Muscle of leg (tissue), 3 donors: ENCODE measurements at regions not wholly inside any gene's neighbourhood (a gene's known extent, or its start where the extent isn't known, plus 50 kb on each side); places are given as distances from the start of the nearest gene placed in this dataset.
"Not testable (repeated sequence)": the region's sequence is repeated elsewhere in the genome, so short reads cannot be mapped to it uniquely, and the experiment has no call there.

Experiments
- DNase-seq: peaks from one replicate; pipeline ENCODE4 v3.0.0; 2013
- H3K27ac ChIP-seq: one replicate; pipeline ENCODE4 v1.5.1; 2013; ENCODE audit warnings: mild to moderate bottlenecking, low read length, control low read depth
- H3K27me3 ChIP-seq: one replicate; pipeline ENCODE4 v1.6.1; 2013; ENCODE audit warnings: low read length; ENCODE audit not compliant: control insufficient read depth, insufficient read depth
- H3K36me3 ChIP-seq: one replicate; pipeline ENCODE4 v1.6.1; 2013; ENCODE audit warnings: low read length; ENCODE audit not compliant: control insufficient read depth, insufficient read depth
- H3K4me1 ChIP-seq: one replicate; pipeline ENCODE4 v1.6.1; 2013; ENCODE audit warnings: low read length; ENCODE audit not compliant: control insufficient read depth, insufficient read depth
- H3K4me3 ChIP-seq: one replicate; pipeline ENCODE4 v1.5.1; 2013; ENCODE audit warnings: low read length, control low read depth
- H3K9me3 ChIP-seq: replicated peaks from 2 replicates; pipeline ENCODE4 v1.6.1; 2013; ENCODE audit warnings: low read depth, low read length; ENCODE audit not compliant: control insufficient read depth
- WGBS: methylation state at CpG from one replicate; pipeline ENCODE4 v1.1.5; 2013; ENCODE audit warnings: missing lambda C conversion rate; ENCODE audit not compliant: insufficient coverage; 5-methylcytosine and 5-hydroxymethylcytosine counted together

DNA sequence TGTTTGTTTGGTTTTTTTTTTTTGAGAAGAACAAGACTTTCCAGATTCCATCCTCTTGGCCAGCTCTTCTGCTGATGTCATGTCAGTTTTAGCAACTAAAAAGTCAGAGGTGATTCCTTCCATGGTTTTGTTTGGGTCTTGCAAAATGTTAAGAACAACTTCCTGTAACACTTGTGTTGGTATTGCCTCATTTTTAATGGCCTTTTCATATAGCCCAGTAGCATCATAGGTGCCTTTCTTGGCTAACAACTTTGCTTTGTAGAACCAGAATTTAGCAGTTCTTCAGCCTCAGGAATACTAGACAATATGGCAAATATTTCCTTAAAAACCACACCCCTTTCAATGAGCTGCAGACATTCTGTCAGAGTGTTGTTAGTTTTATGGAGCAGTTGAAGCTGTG is 99.5 kb upstream of the SIRPG start:
- no peaks in the 10 kb centered on the region for H3K4me1 ChIP-seq
- no peaks in the 10 kb centered on the region for H3K9me3 ChIP-seq
- DNase-seq: no peak

GRCh38 chr20:1754749-1755148 is 97.2 kb upstream of the SIRPG start:
- Histone ChIP-seq H3K9me3 (no peaks in the 10 kb centered on the region), H3K4me1 (no peaks in the 10 kb centered on the region), H3K4me3 (no peak overlapping the region), H3K27ac (no peak overlapping the region), H3K36me3 (no peaks in the 10 kb centered on the region), H3K27me3 (no peaks in the 10 kb centered on the region)
- WGBS: 81% methylated on average over 4 of the region's 4 CpGs
- no peak for DNase-seq

More for the DNA sequence above, 99.5 kb upstream of the SIRPG start:
- Histone ChIP-seq H3K4me3 (no peak overlapping the region), H3K27ac (no peak overlapping the region), H3K36me3 (no peaks in the 10 kb centered on the region), H3K27me3 (no peaks in the 10 kb centered on the region)

GRCh38 chr20:1754306-1754705 is 96.7 kb upstream of the SIRPG start:
- Histone ChIP-seq H3K27ac (no peak overlapping the region), H3K9me3 (no peaks in the 10 kb centered on the region), H3K4me3 (no peak overlapping the region), H3K36me3 (no peaks in the 10 kb centered on the region), H3K4me1 (no peaks in the 10 kb centered on the region), H3K27me3 (no peaks in the 10 kb centered on the region)
- WGBS: no CpG with 5 or more reads among the region's 2 CpGs
- DNase-seq: no peak

DNA sequence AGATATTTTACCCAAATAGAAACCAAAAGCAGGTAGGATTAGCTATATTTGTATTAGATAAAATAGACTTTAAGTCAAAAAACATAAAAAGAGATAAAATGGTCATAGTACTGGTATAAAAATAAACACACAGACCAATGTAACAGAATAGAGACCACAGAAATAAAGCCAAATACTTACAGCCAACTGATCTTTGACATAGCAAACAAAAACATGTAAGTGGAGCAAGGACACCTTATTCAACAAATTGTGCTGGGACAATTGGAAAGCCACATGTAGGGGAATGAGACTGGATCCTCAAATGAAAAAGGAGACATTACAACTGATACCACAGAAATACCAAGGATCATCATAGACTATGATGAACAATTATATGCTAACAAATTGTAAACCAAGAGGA is 94.5 kb upstream of the SIRPG start:
- H3K27ac ChIP-seq: no peak overlapping the region
- H3K36me3 ChIP-seq: no peaks in the 10 kb centered on the region
- no peaks in the 10 kb centered on the region for H3K4me1 ChIP-seq
- H3K27me3 ChIP-seq: no peaks in the 10 kb centered on the region
- H3K9me3 ChIP-seq: no peaks in the 10 kb centered on the region
- DNase-seq: no peak
- no peak overlapping the region for H3K4me3 ChIP-seq

DNA sequence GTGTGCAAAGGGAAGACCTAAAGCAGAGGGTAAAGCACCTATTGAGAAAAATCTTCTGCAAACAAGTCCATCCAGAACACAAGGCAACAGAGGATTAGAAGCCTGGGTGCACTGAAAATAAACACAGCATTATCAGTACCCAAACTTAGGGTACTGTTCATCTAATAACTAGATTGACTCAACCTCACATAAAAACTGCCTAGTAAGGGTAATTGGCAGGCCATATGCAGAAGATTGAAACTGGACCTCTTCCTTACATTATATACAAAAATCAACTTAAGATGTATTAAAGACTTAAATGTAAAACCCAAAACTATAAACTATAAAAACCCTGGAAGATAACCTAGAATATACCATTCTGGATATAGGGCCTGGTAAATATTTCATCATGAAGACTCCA is 91.2 kb upstream of the SIRPG start:
- no peak for DNase-seq
- Histone ChIP-seq H3K27me3 (no peaks in the 10 kb centered on the region), H3K9me3 (no peaks in the 10 kb centered on the region), H3K4me1 (no peaks in the 10 kb centered on the region), H3K27ac (no peak overlapping the region), H3K4me3 (no peak overlapping the region), H3K36me3 (no peaks in the 10 kb centered on the region)

DNA sequence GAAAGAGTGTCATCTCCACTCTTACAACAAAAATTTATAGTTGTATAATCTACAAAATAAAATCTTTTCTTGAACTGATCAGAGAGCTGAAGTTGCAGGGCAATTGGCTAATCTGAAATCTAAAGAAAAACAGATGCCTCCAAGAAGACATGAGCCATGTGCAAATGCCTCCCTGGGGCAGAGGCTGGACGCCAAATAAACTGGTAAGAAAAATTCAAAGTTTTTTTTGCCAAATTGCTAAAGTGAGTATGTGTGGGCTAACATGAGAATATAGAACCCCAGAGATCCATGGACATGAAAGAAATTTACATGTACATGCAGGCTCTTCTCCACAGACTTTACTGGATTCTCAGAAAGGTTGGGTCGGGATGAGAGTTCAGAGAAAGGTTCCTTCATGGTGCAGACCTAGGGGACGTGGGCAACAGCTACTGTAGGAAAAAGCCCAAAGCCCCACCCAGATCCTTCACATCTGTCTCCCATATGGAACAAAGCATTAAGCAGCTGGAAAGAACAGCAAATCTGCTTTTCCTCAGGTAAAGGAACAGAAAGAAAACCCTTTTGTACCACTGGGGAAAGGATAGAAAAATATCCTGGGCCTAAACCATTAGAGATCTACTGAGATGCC is 90.5 kb upstream of the SIRPG start:
- WGBS: no CpG with 5 or more reads among the region's 3 CpGs
- Histone ChIP-seq H3K9me3 (no peaks in the 10 kb centered on the region), H3K27ac (no peak overlapping the region), H3K36me3 (no peaks in the 10 kb centered on the region), H3K4me1 (no peaks in the 10 kb centered on the region), H3K27me3 (no peaks in the 10 kb centered on the region), H3K4me3 (no peak overlapping the region)
- no peak for DNase-seq

- not testable (repeated sequence) for H3K27me3 ChIP-seq, DNase-seq, H3K9me3 ChIP-seq, H3K4me1 ChIP-seq, H3K27ac ChIP-seq, H3K36me3 ChIP-seq, H3K4me3 ChIP-seq
- no CpG with 5 or more reads among the region's 4 CpGs for WGBS
Observed at GRCh38 chr20:1742049-1742434, 84.5 kb upstream of the SIRPG start.

- H3K9me3 ChIP-seq: no peaks in the 10 kb centered on the region
- no peaks in the 10 kb centered on the region for H3K4me1 ChIP-seq
- whole genome bisulfite sequencing: 70% methylated on average over 4 of the region's 6 CpGs
- no peak overlapping the region for H3K4me3 ChIP-seq
- no peaks in the 10 kb centered on the region for H3K36me3 ChIP-seq
- no peak overlapping the region for H3K27ac ChIP-seq
- H3K27me3 ChIP-seq: no peaks in the 10 kb centered on the region
- peak; percentile 19 for DNase-seq
Observed at GRCh38 chr20:1741309-1742048, 83.9 kb upstream of the SIRPG start.

GRCh38 chr20:1737134-1737533 is 79.6 kb upstream of the SIRPG start:
- Histone ChIP-seq H3K36me3 (no peaks in the 10 kb centered on the region), H3K27me3 (peaks cover 2% of the 10 kb centered on the region), H3K27ac (no peak overlapping the region), H3K9me3 (no peaks in the 10 kb centered on the region), H3K4me3 (no peak overlapping the region), H3K4me1 (no peaks in the 10 kb centered on the region)
- no peak for DNase-seq
- no CpG with 5 or more reads among the region's 1 CpG for WGBS

- H3K27me3 ChIP-seq: peaks cover 5% of the 10 kb centered on the region
Observed at GRCh38 chr20:1735417-1736089, 78.0 kb upstream of the SIRPG start.

More at GRCh38 chr20:1735417-1736089, 78.0 kb upstream of the SIRPG start:
- no peak for DNase-seq
- H3K4me1 ChIP-seq: no peaks in the 10 kb centered on the region
- no peak overlapping the region for H3K4me3 ChIP-seq
- H3K9me3 ChIP-seq: no peaks in the 10 kb centered on the region
- no peaks in the 10 kb centered on the region for H3K36me3 ChIP-seq
- WGBS: 81% methylated on average over 28 of the region's 35 CpGs
- no peak overlapping the region for H3K27ac ChIP-seq
